CD4-positive, alpha-beta T cell (primary cell): ENCODE measurements at regions not wholly inside any gene's neighbourhood (a gene's known extent, or its start where the extent isn't known, plus 50 kb on each side); places are given as distances from the start of the nearest gene placed in this dataset.

Experiments used
- ATAC-seq: fragments of 200-7000 bp; cut with Tn5 transposase; one replicate; pipeline ENCODE4 v1.10.0; 2022; ENCODE audit warnings: mild to moderate bottlenecking; ENCODE audit not compliant: poor library complexity
- CTCF ChIA-PET: fragments of 350-600 bp; sonication (Branson Sonifier 250); formaldehyde crosslinking; loops from one replicate; lab custom pipeline; 2021; ENCODE audit warnings: antibody characterized with exemption, inconsistent platforms; lab: Charles Lee
- POLR2A ChIA-PET: fragments of 350-600 bp; sonication (Branson Sonifier 250); formaldehyde crosslinking; loops from one replicate; lab custom pipeline; 2021; ENCODE audit warnings: antibody characterized with exemption, inconsistent platforms; lab: Charles Lee
- DNase-seq, 14 experiments: peaks; one replicate each; pipeline ENCODE4 v3.0.0-alpha.2; 2013 to 2020; ENCODE audit warnings: mixed read lengths in 2 of 14
- H3K27ac ChIP-seq, 2 donors: one replicate each; pipeline versions ENCODE4 v1.5.1 to v1.7.0; 2013; ENCODE audit warnings: low read length in 2 of 2, low read depth in 1 of 2, mild to moderate bottlenecking in 1 of 2
- H3K27me3 ChIP-seq, 2 experiments: 1 replicate in 1 of 2; 2 replicates in 1 of 2; pipeline versions ENCODE4 v1.6.1 to v1.7.0; 2013; ENCODE audit warnings: low read length in 2 of 2, control low read depth in 1 of 2, mild to moderate bottlenecking in 1 of 2, moderate library complexity in 1 of 2; ENCODE audit not compliant: insufficient read depth in 2 of 2, control insufficient read depth in 1 of 2
- H3K36me3 ChIP-seq: one replicate; pipeline ENCODE4 v1.6.1; 2013; ENCODE audit warnings: low read length, control low read depth; ENCODE audit not compliant: insufficient read depth
- H3K4me1 ChIP-seq: one replicate; pipeline ENCODE4 v1.6.1; 2013; ENCODE audit warnings: low read length, control low read depth; ENCODE audit not compliant: insufficient read depth
- H3K4me3 ChIP-seq: one replicate; pipeline ENCODE4 v1.5.1; 2013; ENCODE audit warnings: mild to moderate bottlenecking, low read length, moderate library complexity
- H3K9me3 ChIP-seq, 2 experiments: 1 replicate in 1 of 2; 2 replicates in 1 of 2; pipeline versions ENCODE4 v1.6.1 to v1.7.0; 2013; ENCODE audit warnings: low read length in 2 of 2, mild to moderate bottlenecking in 2 of 2, control low read depth in 1 of 2, moderate library complexity in 1 of 2; ENCODE audit not compliant: control insufficient read depth in 1 of 2, insufficient read depth in 1 of 2
- H3K27ac Mint-ChIP-seq: one replicate; pipeline ENCODE4 v1.8.0; 2020; ENCODE audit warnings: mixed read lengths
- H3K27me3 Mint-ChIP-seq: one replicate; pipeline ENCODE4 v1.8.0; 2021; ENCODE audit warnings: mixed read lengths
- H3K36me3 Mint-ChIP-seq: one replicate; pipeline ENCODE4 v1.8.0; 2021; ENCODE audit warnings: low read depth, mixed read lengths
- H3K4me1 Mint-ChIP-seq: one replicate; pipeline ENCODE4 v1.8.0; 2021; ENCODE audit warnings: low read depth, mixed read lengths
- H3K4me3 Mint-ChIP-seq: one replicate; pipeline ENCODE4 v1.8.0; 2020; ENCODE audit warnings: mild to moderate bottlenecking, mixed read lengths
- H3K9me3 Mint-ChIP-seq: one replicate; pipeline ENCODE4 v1.8.0; 2020; ENCODE audit warnings: mixed read lengths
- intact Hi-C, 2 experiments: fragments of 100-400 bp; cut with DNase I in 1 of 2; cut with micrococcal nuclease in 1 of 2; formaldehyde crosslinking; loops; one replicate each; pipeline versions ENCODE4 v1.15.1 to v1.9.0; 2023 to 2025; cut with DNase I, micrococcal nuclease
- TF ChIP-seq, protein P1 (sequence below): fragments of 200-600 bp; IDR thresholded peaks from one replicate; pipeline ENCODE4 v1.8.0; 2022; ENCODE audit warnings: antibody characterized with exemption, mild to moderate bottlenecking

DNA sequence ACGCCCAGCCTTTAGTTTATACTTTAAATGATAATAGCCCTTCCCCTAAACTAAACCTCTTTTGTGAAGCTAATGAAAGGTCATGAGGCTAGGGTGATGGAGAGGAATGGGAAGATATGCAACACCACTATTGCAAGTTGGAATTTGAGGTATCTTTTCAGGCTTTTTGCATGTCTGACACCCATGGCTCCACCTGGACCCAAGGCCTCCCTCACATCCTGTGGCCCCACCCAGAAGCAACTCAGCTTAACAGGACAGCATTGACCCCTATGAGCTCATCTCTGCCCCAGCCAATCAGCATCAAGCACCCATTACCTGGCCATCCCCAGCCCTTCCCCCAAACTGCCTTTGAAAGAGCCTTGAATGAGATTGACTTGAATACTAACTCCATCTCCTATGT lies 674.2 kb upstream of the NRP1 start:
- no peak for ATAC-seq

DNA sequence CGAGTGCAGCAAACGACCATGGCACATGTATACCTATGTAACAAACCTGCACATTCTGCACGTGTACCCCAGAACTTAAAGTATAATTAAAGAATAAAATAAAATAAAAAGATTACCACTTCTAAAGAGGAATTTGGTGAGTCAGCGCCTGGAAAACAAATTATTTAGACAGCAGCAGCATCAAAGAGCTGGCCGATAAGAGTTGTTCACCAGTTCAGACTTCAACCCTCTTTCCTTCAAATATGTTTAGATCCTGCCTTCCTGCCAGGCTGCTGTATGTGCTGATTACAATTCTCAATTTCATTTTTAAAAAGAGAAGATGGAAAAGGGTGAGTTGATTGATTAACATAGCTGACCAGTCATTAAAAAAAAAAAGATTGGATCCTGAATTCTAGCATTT lies 672.0 kb upstream of the NRP1 start:
- no peaks in the 10 kb centered on the region for H3K36me3 Mint-ChIP-seq
- no peak overlapping the region for H3K4me3 Mint-ChIP-seq
- H3K27ac Mint-ChIP-seq, result no peak overlapping the region
- TF ChIP-seq, protein P1, sequence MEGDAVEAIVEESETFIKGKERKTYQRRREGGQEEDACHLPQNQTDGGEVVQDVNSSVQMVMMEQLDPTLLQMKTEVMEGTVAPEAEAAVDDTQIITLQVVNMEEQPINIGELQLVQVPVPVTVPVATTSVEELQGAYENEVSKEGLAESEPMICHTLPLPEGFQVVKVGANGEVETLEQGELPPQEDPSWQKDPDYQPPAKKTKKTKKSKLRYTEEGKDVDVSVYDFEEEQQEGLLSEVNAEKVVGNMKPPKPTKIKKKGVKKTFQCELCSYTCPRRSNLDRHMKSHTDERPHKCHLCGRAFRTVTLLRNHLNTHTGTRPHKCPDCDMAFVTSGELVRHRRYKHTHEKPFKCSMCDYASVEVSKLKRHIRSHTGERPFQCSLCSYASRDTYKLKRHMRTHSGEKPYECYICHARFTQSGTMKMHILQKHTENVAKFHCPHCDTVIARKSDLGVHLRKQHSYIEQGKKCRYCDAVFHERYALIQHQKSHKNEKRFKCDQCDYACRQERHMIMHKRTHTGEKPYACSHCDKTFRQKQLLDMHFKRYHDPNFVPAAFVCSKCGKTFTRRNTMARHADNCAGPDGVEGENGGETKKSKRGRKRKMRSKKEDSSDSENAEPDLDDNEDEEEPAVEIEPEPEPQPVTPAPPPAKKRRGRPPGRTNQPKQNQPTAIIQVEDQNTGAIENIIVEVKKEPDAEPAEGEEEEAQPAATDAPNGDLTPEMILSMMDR, result no peak
- no peaks in the 10 kb centered on the region for H3K9me3 Mint-ChIP-seq
- ATAC-seq, result no peak
- POLR2A ChIA-PET, result no interaction called here
- peaks cover 5% of the 10 kb centered on the region for H3K27me3 Mint-ChIP-seq
- H3K27me3 ChIP-seq, result no peaks in the 10 kb centered on the region
- H3K4me1 ChIP-seq, result no peaks in the 10 kb centered on the region
- no peaks in the 10 kb centered on the region for H3K36me3 ChIP-seq
- intact Hi-C loops, result no loop called here
- DNase-seq, result no peak
- no peaks in the 10 kb centered on the region for H3K4me1 Mint-ChIP-seq
- H3K27ac ChIP-seq, result no peak overlapping the region
- CTCF ChIA-PET, result no interaction called here
- no peak overlapping the region for H3K4me3 ChIP-seq
- no peaks in the 10 kb centered on the region for H3K9me3 ChIP-seq

More for the DNA sequence above, 674.2 kb upstream of the NRP1 start:
- no peak overlapping the region for H3K4me3 ChIP-seq
- H3K27ac ChIP-seq, result no peak overlapping the region
- H3K4me3 Mint-ChIP-seq, result no peak overlapping the region
- no peaks in the 10 kb centered on the region for H3K27me3 ChIP-seq
- POLR2A ChIA-PET, result no interaction called here
- peaks cover 11% of the 10 kb centered on the region for H3K27me3 Mint-ChIP-seq
- DNase-seq, result no peak
- no peaks in the 10 kb centered on the region for H3K9me3 ChIP-seq
- CTCF ChIA-PET, result no interaction called here
- H3K36me3 ChIP-seq, result no peaks in the 10 kb centered on the region
- TF ChIP-seq, protein P1, result no peak
- intact Hi-C loops, result no loop called here
- H3K36me3 Mint-ChIP-seq, result no peaks in the 10 kb centered on the region
- H3K9me3 Mint-ChIP-seq, result no peaks in the 10 kb centered on the region
- no peak overlapping the region for H3K27ac Mint-ChIP-seq
- no peaks in the 10 kb centered on the region for H3K4me1 Mint-ChIP-seq
- H3K4me1 ChIP-seq, result no peaks in the 10 kb centered on the region

- H3K9me3 Mint-ChIP-seq, result no peaks in the 10 kb centered on the region
- Histone ChIP-seq H3K27ac (no peak overlapping the region), H3K27me3 (no peaks in the 10 kb centered on the region), H3K4me1 (no peaks in the 10 kb centered on the region), H3K9me3 (no peaks in the 10 kb centered on the region), H3K36me3 (no peaks in the 10 kb centered on the region), H3K4me3 (no peak overlapping the region)
- DNase-seq, result no peak
- TF ChIP-seq, protein P1, result no peak
- no peaks in the 10 kb centered on the region for H3K36me3 Mint-ChIP-seq
- POLR2A ChIA-PET, result no interaction called here
- no peaks in the 10 kb centered on the region for H3K4me1 Mint-ChIP-seq
- no peaks in the 10 kb centered on the region for H3K27me3 Mint-ChIP-seq
- no peak for ATAC-seq
- no peak overlapping the region for H3K27ac Mint-ChIP-seq
- CTCF ChIA-PET, result no interaction called here
- intact Hi-C loops, result no loop called here
- H3K4me3 Mint-ChIP-seq, result no peak overlapping the region
These were observed 669.1 kb upstream of the NRP1 start for GRCh38 chr10:34003561-34003960.
